ENCODE measurements at regions not wholly inside any gene's neighbourhood (a gene's known extent, or its start where the extent isn't known, plus 50 kb on each side); places are given as distances from the start of the nearest gene placed in this dataset.

GRCh38 chr3:184645336-184645735, 66.5 kb downstream of the MAGEF1 start (continued):
- no peak for TF ChIP-seq PTBP1 (IDR thresholded peaks at IDR 0.05; ENCODE audit: low read depth, low read length)
- no peak for TF ChIP-seq HMGN3 (IDR thresholded peaks at IDR 0.05; ENCODE audit: borderline replicate concordance, extremely low read depth, insufficient read length, low read depth, low read length)

DNA sequence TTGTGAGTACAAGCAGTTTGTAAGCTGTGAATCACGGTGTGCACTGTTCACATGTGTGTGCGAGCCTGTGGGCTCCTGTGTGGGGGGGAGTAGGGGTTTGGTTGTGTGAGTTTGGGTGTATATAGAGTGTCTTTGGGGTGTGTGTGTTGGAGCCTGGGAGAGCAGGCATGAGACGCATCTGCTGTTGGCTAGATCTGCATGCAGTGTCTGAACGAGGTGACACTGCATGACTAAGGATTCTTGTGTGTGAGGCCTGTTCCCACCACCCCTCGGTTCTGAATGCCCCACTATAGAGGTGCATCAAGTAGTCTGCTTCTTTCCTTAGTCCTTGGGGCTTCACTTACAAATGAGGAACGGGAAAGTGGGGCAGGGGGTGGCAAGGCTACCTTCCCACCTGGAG, 68.4 kb downstream of the MAGEF1 start:
- WGBS (ENCODE audit: insufficient coverage, low coverage, missing lambda C conversion rate): 1% methylated on average over 6 of the region's 6 CpGs
- H3K9me3 ChIP-seq (replicated peaks; ENCODE audit: control insufficient read depth, insufficient read depth, low read depth, low read length): no peaks in the 10 kb centered on the region
- H3K4me1 ChIP-seq (replicated peaks in 1 of 2; ENCODE audit: control insufficient read depth in 2 of 2, insufficient read depth in 2 of 2, low read length in 2 of 2): no peaks in the 10 kb centered on the region; a peak in 3 of 5 replicates
- H3K4me3 ChIP-seq: no peak overlapping the region
- peak; percentile 71 for ATAC-seq
- 0 out of 2 replicates have a peak overlapping the region, but pooled peaks have one; percentile 37 for H2AFZ ChIP-seq (ENCODE audit: low read depth, low read length)
- ChIA-PET POLR2A (no interaction called here), CTCF (ENCODE audit: low intra/inter-chr PET ratio) (no interaction called here)
- intact Hi-C loops (cut with micrococcal nuclease): no loop called here
- no peaks in the 10 kb centered on the region for H3K9me1 ChIP-seq (ENCODE audit: control insufficient read depth, insufficient read depth, low read length)
- H3K27ac ChIP-seq (ENCODE audit: extremely low read depth, low read depth, low read length): no peak overlapping the region
- BruUV-seq (replicated peaks): no TSS peak
- H3K4me2 ChIP-seq (ENCODE audit: insufficient read depth, low read length): no peak overlapping the region
- in situ Hi-C loops (cut with MboI): no loop called here
- peak in 3 of 4 experiments; percentile 27 to 39 (median 29) for DNase-seq (ENCODE audit: extremely low read depth in 1 of 4, low spot score in 3 of 4)
- no peaks in the 10 kb centered on the region for H3K36me3 ChIP-seq (ENCODE audit: control insufficient read depth, insufficient read depth, low read length)
- H3K79me2 ChIP-seq (ENCODE audit: control insufficient read depth, insufficient read depth, low read length): no peaks in the 10 kb centered on the region
- FAIRE-seq: peak; percentile 44
- H3K27me3 ChIP-seq (ENCODE audit: control insufficient read depth in 2 of 2, insufficient read depth in 2 of 2, low read length in 2 of 2): peaks cover 19 to 53% of the 10 kb centered on the region in 2 experiments; a peak in 4 of 5 replicates
- H4K20me1 ChIP-seq (replicated peaks; ENCODE audit: control insufficient read depth, insufficient read depth, low read length): 0 out of 2 replicates have a peak, but pooled peaks cover 9% of the 10 kb centered on the region
- no peak overlapping the region for H3K9ac ChIP-seq (ENCODE audit: insufficient read depth in 1 of 2, low read depth in 2 of 2, low read length in 2 of 2)
- peak; percentile 82 for TF ChIP-seq MAFG (tag; conservative IDR thresholded peaks at IDR 0.05)
- peak; percentile 77 for TF ChIP-seq ZNF316 (IDR thresholded peaks at IDR 0.05)
- TF ChIP-seq MAFK (IDR thresholded peaks at IDR 0.05; ENCODE audit: low read length): peak; percentile 45; the same call in 1 of the 2 replicates
- TF ChIP-seq, protein P1, sequence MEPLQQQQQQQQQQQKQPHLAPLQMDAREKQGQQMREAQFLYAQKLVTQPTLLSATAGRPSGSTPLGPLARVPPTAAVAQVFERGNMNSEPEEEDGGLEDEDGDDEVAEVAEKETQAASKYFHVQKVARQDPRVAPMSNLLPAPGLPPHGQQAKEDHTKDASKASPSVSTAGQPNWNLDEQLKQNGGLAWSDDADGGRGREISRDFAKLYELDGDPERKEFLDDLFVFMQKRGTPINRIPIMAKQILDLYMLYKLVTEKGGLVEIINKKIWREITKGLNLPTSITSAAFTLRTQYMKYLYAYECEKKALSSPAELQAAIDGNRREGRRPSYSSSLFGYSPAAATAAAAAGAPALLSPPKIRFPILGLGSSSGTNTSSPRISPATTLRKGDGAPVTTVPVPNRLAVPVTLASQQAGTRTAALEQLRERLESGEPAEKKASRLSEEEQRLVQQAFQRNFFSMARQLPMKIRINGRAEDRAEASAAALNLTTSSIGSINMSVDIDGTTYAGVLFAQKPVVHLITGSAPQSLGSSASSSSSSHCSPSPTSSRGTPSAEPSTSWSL (CRISPR knock-in tag; IDR thresholded peaks at IDR 0.05; ENCODE audit: borderline replicate concordance): no peak
- TF ChIP-seq, protein P2, sequence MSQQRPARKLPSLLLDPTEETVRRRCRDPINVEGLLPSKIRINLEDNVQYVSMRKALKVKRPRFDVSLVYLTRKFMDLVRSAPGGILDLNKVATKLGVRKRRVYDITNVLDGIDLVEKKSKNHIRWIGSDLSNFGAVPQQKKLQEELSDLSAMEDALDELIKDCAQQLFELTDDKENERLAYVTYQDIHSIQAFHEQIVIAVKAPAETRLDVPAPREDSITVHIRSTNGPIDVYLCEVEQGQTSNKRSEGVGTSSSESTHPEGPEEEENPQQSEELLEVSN (IDR thresholded peaks at IDR 0.05; ENCODE audit: borderline replicate concordance in 1 of 2, extremely low read depth in 1 of 2, insufficient read depth in 1 of 2, insufficient read length in 1 of 2, low read depth in 1 of 2, low read length in 1 of 2, poor library complexity in 1 of 2, severe bottlenecking in 1 of 2): peak in 1 of 2 experiments; percentile 54
- peak; percentile 63 for TF ChIP-seq NFE2 (IDR thresholded peaks at IDR 0.05; ENCODE audit: low read depth)
- TF ChIP-seq, protein P3, sequence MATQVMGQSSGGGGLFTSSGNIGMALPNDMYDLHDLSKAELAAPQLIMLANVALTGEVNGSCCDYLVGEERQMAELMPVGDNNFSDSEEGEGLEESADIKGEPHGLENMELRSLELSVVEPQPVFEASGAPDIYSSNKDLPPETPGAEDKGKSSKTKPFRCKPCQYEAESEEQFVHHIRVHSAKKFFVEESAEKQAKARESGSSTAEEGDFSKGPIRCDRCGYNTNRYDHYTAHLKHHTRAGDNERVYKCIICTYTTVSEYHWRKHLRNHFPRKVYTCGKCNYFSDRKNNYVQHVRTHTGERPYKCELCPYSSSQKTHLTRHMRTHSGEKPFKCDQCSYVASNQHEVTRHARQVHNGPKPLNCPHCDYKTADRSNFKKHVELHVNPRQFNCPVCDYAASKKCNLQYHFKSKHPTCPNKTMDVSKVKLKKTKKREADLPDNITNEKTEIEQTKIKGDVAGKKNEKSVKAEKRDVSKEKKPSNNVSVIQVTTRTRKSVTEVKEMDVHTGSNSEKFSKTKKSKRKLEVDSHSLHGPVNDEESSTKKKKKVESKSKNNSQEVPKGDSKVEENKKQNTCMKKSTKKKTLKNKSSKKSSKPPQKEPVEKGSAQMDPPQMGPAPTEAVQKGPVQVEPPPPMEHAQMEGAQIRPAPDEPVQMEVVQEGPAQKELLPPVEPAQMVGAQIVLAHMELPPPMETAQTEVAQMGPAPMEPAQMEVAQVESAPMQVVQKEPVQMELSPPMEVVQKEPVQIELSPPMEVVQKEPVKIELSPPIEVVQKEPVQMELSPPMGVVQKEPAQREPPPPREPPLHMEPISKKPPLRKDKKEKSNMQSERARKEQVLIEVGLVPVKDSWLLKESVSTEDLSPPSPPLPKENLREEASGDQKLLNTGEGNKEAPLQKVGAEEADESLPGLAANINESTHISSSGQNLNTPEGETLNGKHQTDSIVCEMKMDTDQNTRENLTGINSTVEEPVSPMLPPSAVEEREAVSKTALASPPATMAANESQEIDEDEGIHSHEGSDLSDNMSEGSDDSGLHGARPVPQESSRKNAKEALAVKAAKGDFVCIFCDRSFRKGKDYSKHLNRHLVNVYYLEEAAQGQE (IDR thresholded peaks at IDR 0.05; ENCODE audit: borderline replicate concordance): no peak
- TF ChIP-seq, protein P3 (CRISPR knock-in tag; IDR thresholded peaks at IDR 0.05; ENCODE audit: low read depth): no peak
- peak; percentile 46; the same call in 1 of the 2 replicates for TF ChIP-seq MAFF (IDR thresholded peaks at IDR 0.05; ENCODE audit: low read length)
